Limb (tissue), 2 donors: ENCODE measurements at regions not wholly inside any gene's neighbourhood (a gene's known extent, or its start where the extent isn't known, plus 50 kb on each side); places are given as distances from the start of the nearest gene placed in this dataset.

ENCODE experiments used
- DNase-seq, 2 donors: peaks; one replicate each; pipeline ENCODE4 v3.0.0-alpha.2; 2016; ENCODE audit errors: extremely low spot score in 2 of 2

- DNase-seq = no peak
Observed at GRCh38 chr4:96524311-96524875, 684.5 kb downstream of the PDHA2 start.

GRCh38 chr4:96525898-96526297 lies 686.0 kb downstream of the PDHA2 start:
- peak in 1 of 2 donors; percentile 32 for DNase-seq

- no peak for DNase-seq
Observed at GRCh38 chr4:96526625-96527024, 686.7 kb downstream of the PDHA2 start.

- DNase-seq = no peak
Observed at GRCh38 chr4:96531836-96532235, 691.9 kb downstream of the PDHA2 start.

- DNase-seq = no peak
Observed at GRCh38 chr4:96543346-96543745, 703.5 kb downstream of the PDHA2 start.

GRCh38 chr4:96558466-96558865 lies 718.6 kb downstream of the PDHA2 start:
- DNase-seq = no peak

GRCh38 chr4:96566755-96567154 lies 726.9 kb downstream of the PDHA2 start:
- DNase-seq = no peak

GRCh38 chr4:96585304-96585703 lies 745.4 kb downstream of the PDHA2 start:
- no peak for DNase-seq

- no peak for DNase-seq
Observed at GRCh38 chr4:96593422-96593821, 753.5 kb downstream of the PDHA2 start.

- DNase-seq = no peak
Observed at GRCh38 chr4:96598465-96598864, 758.6 kb downstream of the PDHA2 start.

GRCh38 chr4:96599752-96600151 lies 759.9 kb downstream of the PDHA2 start:
- no peak for DNase-seq

- no peak for DNase-seq
Observed at GRCh38 chr4:96602661-96603060, 762.8 kb downstream of the PDHA2 start.

GRCh38 chr4:96603641-96604040 lies 763.7 kb downstream of the PDHA2 start:
- DNase-seq = no peak

- no peak for DNase-seq
Observed at GRCh38 chr4:96606451-96606850, 766.6 kb downstream of the PDHA2 start.

- DNase-seq = no peak
Observed at GRCh38 chr4:96626023-96626422, 786.1 kb downstream of the PDHA2 start.

GRCh38 chr4:96630839-96631238 lies 790.9 kb downstream of the PDHA2 start:
- DNase-seq = no peak

GRCh38 chr4:96637971-96638412 lies 798.1 kb downstream of the PDHA2 start:
- no peak for DNase-seq

GRCh38 chr4:96639932-96640331 lies 800.0 kb downstream of the PDHA2 start:
- no peak for DNase-seq

- no peak for DNase-seq
Observed at GRCh38 chr4:96642490-96642889, 802.6 kb downstream of the PDHA2 start.

- no peak for DNase-seq
Observed at GRCh38 chr4:96646146-96646545, 806.3 kb downstream of the PDHA2 start.

- DNase-seq = no peak
Observed at GRCh38 chr4:96649536-96649935, 809.6 kb downstream of the PDHA2 start.

GRCh38 chr4:96652158-96652557 lies 812.3 kb downstream of the PDHA2 start:
- DNase-seq = no peak

- no peak for DNase-seq
Observed at GRCh38 chr4:96652821-96653220, 812.9 kb downstream of the PDHA2 start.

GRCh38 chr4:96654045-96654444 lies 814.2 kb downstream of the PDHA2 start:
- no peak for DNase-seq
